Activated CD4-positive, alpha-beta T cell treated with anti-CD3 and anti-CD28 coated beads, Interleukin-2, amount 10 ng/mL, durations not matched to agents 24 days and 14 days (primary cell): ENCODE measurements at regions not wholly inside any gene's neighbourhood (a gene's known extent, or its start where the extent isn't known, plus 50 kb on each side); places are given as distances from the start of the nearest gene placed in this dataset.

ENCODE experiments used
- DNase-seq: peaks from one replicate; pipeline ENCODE4 v3.0.0; 2022
- H3K27ac Mint-ChIP-seq: one replicate; pipeline ENCODE4 v1.8.0; 2022; ENCODE audit warnings: mild to moderate bottlenecking, mixed read lengths
- H3K27me3 Mint-ChIP-seq: one replicate; pipeline ENCODE4 v1.8.0; 2022; ENCODE audit warnings: mixed read lengths
- H3K36me3 Mint-ChIP-seq: one replicate; pipeline ENCODE4 v1.8.0; 2022; ENCODE audit warnings: low read depth, mild to moderate bottlenecking, mixed read lengths
- H3K4me1 Mint-ChIP-seq: one replicate; pipeline ENCODE4 v1.8.0; 2021; ENCODE audit warnings: mixed read lengths
- H3K4me3 Mint-ChIP-seq: one replicate; pipeline ENCODE4 v1.8.0; 2022; ENCODE audit warnings: mild to moderate bottlenecking, moderate library complexity, mixed read lengths
- H3K9me3 Mint-ChIP-seq: one replicate; pipeline ENCODE4 v1.8.0; 2021; ENCODE audit warnings: mixed read lengths
- intact Hi-C: fragments of 100-400 bp; cut with micrococcal nuclease; formaldehyde crosslinking; loops from one replicate; pipeline ENCODE4 v1.15.1; 2023

GRCh38 chr5:124403281-124403680 lies 343.2 kb downstream of the ZNF608 start:
- no peak overlapping the region for H3K27ac Mint-ChIP-seq
- intact Hi-C loops, result no loop called here
- H3K9me3 Mint-ChIP-seq, result no peaks in the 10 kb centered on the region
- no peaks in the 10 kb centered on the region for H3K36me3 Mint-ChIP-seq
- no peaks in the 10 kb centered on the region for H3K27me3 Mint-ChIP-seq
- no peak overlapping the region for H3K4me3 Mint-ChIP-seq
- no peak for DNase-seq
- no peaks in the 10 kb centered on the region for H3K4me1 Mint-ChIP-seq

GRCh38 chr5:124402144-124402581 lies 344.3 kb downstream of the ZNF608 start:
- Mint-ChIP-seq H3K36me3 (no peaks in the 10 kb centered on the region), H3K9me3 (no peaks in the 10 kb centered on the region), H3K4me3 (no peak overlapping the region), H3K4me1 (no peaks in the 10 kb centered on the region), H3K27ac (no peak overlapping the region), H3K27me3 (no peaks in the 10 kb centered on the region)
- no peak for DNase-seq
- intact Hi-C loops, result no loop called here

- H3K36me3 Mint-ChIP-seq, result no peaks in the 10 kb centered on the region
- no peaks in the 10 kb centered on the region for H3K9me3 Mint-ChIP-seq
- no peaks in the 10 kb centered on the region for H3K4me1 Mint-ChIP-seq
- no peak for DNase-seq
- no peak overlapping the region for H3K4me3 Mint-ChIP-seq
- no peak overlapping the region for H3K27ac Mint-ChIP-seq
- no peaks in the 10 kb centered on the region for H3K27me3 Mint-ChIP-seq
- intact Hi-C loops, result no loop called here
Measured at GRCh38 chr5:124401476-124402143, 344.8 kb downstream of the ZNF608 start.

DNA sequence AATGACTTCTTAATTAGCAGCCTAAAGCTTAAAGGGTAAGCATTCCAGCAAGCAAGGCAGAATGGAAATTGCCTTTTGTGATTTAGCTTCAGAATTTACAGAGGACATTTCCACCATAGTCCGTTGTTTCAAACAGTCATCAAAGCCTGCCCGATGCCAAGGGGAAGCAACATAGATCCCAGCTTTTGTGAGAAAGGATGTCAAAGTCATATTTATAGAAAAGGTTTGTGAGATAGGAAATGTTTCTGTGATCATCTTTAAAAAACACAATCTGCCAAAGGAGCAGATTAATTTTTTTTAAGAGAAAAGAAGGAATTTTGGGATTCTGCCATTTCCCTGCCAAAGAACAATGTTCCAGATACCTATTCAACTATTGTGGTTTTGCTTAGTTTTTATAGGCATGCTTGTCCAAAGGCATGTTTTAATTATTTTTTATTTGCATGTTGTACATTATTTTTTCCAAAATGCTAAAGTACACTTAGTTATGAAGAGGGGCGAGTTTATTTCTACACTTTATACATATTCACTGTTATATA lies 346.9 kb downstream of the ZNF608 start:
- no peaks in the 10 kb centered on the region for H3K36me3 Mint-ChIP-seq
- no peaks in the 10 kb centered on the region for H3K4me1 Mint-ChIP-seq
- DNase-seq, result no peak
- H3K9me3 Mint-ChIP-seq, result no peaks in the 10 kb centered on the region
- H3K4me3 Mint-ChIP-seq, result no peak overlapping the region
- no peaks in the 10 kb centered on the region for H3K27me3 Mint-ChIP-seq
- intact Hi-C loops, result no loop called here
- no peak overlapping the region for H3K27ac Mint-ChIP-seq

DNA sequence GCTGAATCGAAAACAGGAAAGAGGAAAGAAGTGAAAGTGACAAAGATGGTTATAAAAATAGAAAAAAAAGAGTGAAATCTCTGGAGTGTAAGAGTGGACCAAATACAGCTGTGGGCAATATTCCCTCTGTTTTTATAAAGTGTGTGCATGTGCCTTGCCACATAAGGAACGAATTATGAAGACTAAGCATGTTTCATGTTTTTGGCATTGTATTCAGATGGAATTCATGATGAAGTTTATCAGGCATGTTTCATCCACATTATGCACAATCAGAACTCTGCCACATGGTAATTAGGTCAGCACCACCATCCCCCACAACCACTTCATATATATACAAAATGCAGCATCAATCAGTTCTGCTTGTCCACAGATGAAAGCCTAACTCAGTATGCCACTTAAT lies 348.0 kb downstream of the ZNF608 start:
- no peak overlapping the region for H3K27ac Mint-ChIP-seq
- no peaks in the 10 kb centered on the region for H3K9me3 Mint-ChIP-seq
- H3K27me3 Mint-ChIP-seq, result no peaks in the 10 kb centered on the region
- no peak overlapping the region for H3K4me3 Mint-ChIP-seq
- no peak for DNase-seq
- no peaks in the 10 kb centered on the region for H3K4me1 Mint-ChIP-seq
- H3K36me3 Mint-ChIP-seq, result no peaks in the 10 kb centered on the region
- intact Hi-C loops, result no loop called here

DNA sequence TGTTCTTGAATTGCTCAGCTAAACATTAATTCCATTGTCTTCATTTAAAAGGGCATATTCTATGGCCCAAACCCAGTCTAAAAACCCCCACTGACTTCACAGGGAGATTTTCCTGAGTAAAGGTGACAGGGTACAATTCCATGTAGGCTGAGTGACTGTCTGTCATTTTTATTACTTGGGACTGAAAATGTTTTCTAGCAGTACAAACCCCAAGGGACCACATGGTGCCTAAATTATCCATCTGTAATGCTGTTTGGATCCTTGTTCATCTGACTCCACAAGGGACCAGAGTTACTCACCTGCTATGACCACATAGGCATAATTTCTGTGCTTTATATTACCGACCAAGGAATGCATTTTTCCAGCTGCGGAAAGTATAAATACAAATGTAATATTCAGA lies 349.1 kb downstream of the ZNF608 start:
- no peaks in the 10 kb centered on the region for H3K27me3 Mint-ChIP-seq
- intact Hi-C loops, result no loop called here
- no peaks in the 10 kb centered on the region for H3K4me1 Mint-ChIP-seq
- H3K36me3 Mint-ChIP-seq, result no peaks in the 10 kb centered on the region
- no peak overlapping the region for H3K4me3 Mint-ChIP-seq
- no peak for DNase-seq
- no peak overlapping the region for H3K27ac Mint-ChIP-seq
- no peaks in the 10 kb centered on the region for H3K9me3 Mint-ChIP-seq

GRCh38 chr5:124395926-124396325 lies 350.5 kb downstream of the ZNF608 start:
- H3K36me3 Mint-ChIP-seq, result no peaks in the 10 kb centered on the region
- intact Hi-C loops, result no loop called here
- H3K4me1 Mint-ChIP-seq, result no peaks in the 10 kb centered on the region
- no peak overlapping the region for H3K27ac Mint-ChIP-seq
- H3K9me3 Mint-ChIP-seq, result no peaks in the 10 kb centered on the region
- no peak overlapping the region for H3K4me3 Mint-ChIP-seq
- no peak for DNase-seq
- no peaks in the 10 kb centered on the region for H3K27me3 Mint-ChIP-seq

DNA sequence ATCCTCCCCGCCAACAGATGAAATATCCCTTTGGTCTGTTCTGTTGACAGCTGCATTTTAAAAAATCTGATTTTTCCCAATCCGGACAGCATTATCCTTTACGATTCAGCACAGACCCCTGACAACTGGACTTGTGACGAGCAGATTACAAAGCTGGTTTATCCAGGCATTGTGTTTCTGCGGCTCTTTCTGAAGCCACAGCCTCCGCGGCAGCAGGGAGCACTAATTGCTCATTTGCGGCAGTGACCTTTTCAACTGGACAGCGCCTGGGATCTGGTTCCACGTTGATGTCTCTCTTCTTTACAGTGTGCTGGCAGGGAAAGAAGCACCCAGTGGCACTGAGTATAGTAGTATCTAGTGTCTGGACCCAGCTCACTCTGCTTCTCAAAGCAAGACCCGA lies 351.2 kb downstream of the ZNF608 start:
- Mint-ChIP-seq H3K4me1 (no peaks in the 10 kb centered on the region), H3K27ac (no peak overlapping the region), H3K36me3 (no peaks in the 10 kb centered on the region), H3K27me3 (no peaks in the 10 kb centered on the region), H3K9me3 (peaks cover 3% of the 10 kb centered on the region), H3K4me3 (no peak overlapping the region)
- DNase-seq, result no peak
- intact Hi-C loops, result no loop called here

DNA sequence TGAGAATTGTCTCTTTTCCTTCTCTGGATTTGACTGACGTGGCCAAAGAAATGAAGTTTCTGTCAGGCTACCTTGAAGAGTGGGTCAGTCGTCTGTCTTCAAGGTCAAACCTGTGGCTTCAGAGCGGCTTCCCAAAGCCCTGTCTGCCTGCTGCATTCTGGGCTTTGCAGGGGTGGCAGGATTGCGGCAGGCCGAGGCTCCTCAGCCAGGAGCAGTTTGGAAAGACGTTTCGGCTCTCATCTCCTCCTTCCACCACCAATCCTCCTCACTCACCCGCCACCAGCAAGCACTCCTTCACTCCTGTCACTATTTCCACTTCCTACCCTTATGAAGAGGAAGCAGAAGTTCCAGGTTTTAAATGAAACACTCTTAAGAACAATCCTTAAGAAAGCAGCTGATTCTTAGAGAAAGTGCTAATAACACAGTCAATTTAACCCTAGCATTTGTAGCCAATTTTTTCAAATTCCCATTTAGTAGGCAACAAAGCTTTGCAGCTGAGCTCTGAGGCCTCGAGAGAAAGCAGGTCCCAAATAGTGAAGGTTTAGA lies 351.7 kb downstream of the ZNF608 start:
- intact Hi-C loops, result no loop called here
- no peaks in the 10 kb centered on the region for H3K36me3 Mint-ChIP-seq
- H3K27me3 Mint-ChIP-seq, result no peaks in the 10 kb centered on the region

DNA sequence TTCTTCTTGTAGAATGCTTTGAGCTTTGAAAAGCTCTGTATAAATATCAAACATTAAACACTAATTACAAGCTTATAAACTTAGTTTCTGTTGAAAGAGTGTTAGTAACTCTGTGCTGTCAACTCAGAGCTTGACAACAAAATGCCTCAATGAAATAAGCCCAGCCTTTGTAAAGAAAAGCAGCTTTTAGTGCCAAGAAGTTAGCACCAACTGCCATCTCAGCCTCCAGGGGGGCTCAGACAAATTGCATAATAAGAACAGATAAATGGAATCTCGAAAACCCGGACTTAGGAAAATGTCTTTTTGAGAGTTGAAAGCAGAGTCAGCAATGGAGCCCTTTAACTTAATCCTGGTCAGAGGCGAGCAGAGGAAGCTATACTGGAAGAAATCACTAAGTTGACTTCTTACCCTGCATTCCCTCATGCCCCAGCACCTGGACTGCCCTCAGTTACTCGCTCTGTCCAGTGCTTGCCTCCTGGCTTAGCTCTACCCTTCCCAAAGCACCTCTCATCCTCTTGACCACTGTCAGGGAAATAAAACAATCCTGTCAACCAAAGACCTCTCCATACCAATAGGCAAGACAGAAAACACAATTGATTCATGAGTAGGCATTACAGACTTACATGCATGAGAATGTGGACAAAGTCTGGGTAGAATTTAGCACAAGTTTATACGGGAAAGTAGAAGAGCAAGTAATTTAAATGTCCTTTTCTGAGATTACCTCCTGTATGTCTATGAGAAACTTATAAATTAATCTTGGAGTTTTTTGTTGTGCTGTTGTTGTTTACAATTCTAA lies 352.7 kb downstream of the ZNF608 start:
- no peak for DNase-seq
- intact Hi-C loops, result no loop called here
- no peaks in the 10 kb centered on the region for H3K27me3 Mint-ChIP-seq
- no peak overlapping the region for H3K27ac Mint-ChIP-seq
- H3K4me3 Mint-ChIP-seq, result no peak overlapping the region
- peaks cover 3% of the 10 kb centered on the region for H3K9me3 Mint-ChIP-seq
- H3K36me3 Mint-ChIP-seq, result no peaks in the 10 kb centered on the region
- no peaks in the 10 kb centered on the region for H3K4me1 Mint-ChIP-seq

More for the DNA sequence above, 351.7 kb downstream of the ZNF608 start:
- H3K9me3 Mint-ChIP-seq, result peaks cover 3% of the 10 kb centered on the region
- H3K4me1 Mint-ChIP-seq, result no peaks in the 10 kb centered on the region
- no peak for DNase-seq
- H3K4me3 Mint-ChIP-seq, result no peak overlapping the region
- H3K27ac Mint-ChIP-seq, result no peak overlapping the region

GRCh38 chr5:124383693-124384092 lies 362.7 kb downstream of the ZNF608 start:
- Mint-ChIP-seq H3K9me3 (peaks cover 8% of the 10 kb centered on the region), H3K4me3 (no peak overlapping the region), H3K36me3 (no peaks in the 10 kb centered on the region), H3K4me1 (no peaks in the 10 kb centered on the region), H3K27ac (no peak overlapping the region), H3K27me3 (no peaks in the 10 kb centered on the region)
- DNase-seq, result no peak
- intact Hi-C loops, result no loop called here

- no peaks in the 10 kb centered on the region for H3K4me1 Mint-ChIP-seq
- no peak for DNase-seq
- no peak overlapping the region for H3K4me3 Mint-ChIP-seq
- no peaks in the 10 kb centered on the region for H3K36me3 Mint-ChIP-seq
- no peaks in the 10 kb centered on the region for H3K27me3 Mint-ChIP-seq
- intact Hi-C loops, result no loop called here
- H3K27ac Mint-ChIP-seq, result no peak overlapping the region
- H3K9me3 Mint-ChIP-seq, result peaks cover 8% of the 10 kb centered on the region
Measured at GRCh38 chr5:124377386-124377785, 369.1 kb downstream of the ZNF608 start.

GRCh38 chr5:124373883-124374282 lies 372.6 kb downstream of the ZNF608 start:
- Mint-ChIP-seq H3K9me3 (no peaks in the 10 kb centered on the region), H3K36me3 (no peaks in the 10 kb centered on the region), H3K4me3 (no peak overlapping the region), H3K4me1 (no peaks in the 10 kb centered on the region), H3K27me3 (no peaks in the 10 kb centered on the region), H3K27ac (no peak overlapping the region)
- intact Hi-C loops, result no loop called here
- no peak for DNase-seq

- Mint-ChIP-seq H3K9me3 (no peaks in the 10 kb centered on the region), H3K27me3 (no peaks in the 10 kb centered on the region), H3K27ac (no peak overlapping the region), H3K4me1 (no peaks in the 10 kb centered on the region), H3K4me3 (no peak overlapping the region), H3K36me3 (no peaks in the 10 kb centered on the region)
- intact Hi-C loops, result no loop called here
- DNase-seq, result no peak
Measured at GRCh38 chr5:124372457-124372856, 374.0 kb downstream of the ZNF608 start.
